SU-DHL-6 (cell line): ENCODE measurements at regions not wholly inside any gene's neighbourhood (a gene's known extent, or its start where the extent isn't known, plus 50 kb on each side); places are given as distances from the start of the nearest gene placed in this dataset.

Source experiments
- EZH2phosphoT487 ChIP-seq: fragments of 200-600 bp; sonication (generic), shearing (Covaris generic); conservative IDR thresholded peaks from 2 replicates; pipeline ENCODE4 v1.6.1; 2018; ENCODE audit warnings: mild to moderate bottlenecking, antibody characterized with exemption, low read length, moderate library complexity, mixed read lengths
- TF ChIP-seq, protein P1 (sequence below): fragments of 200-600 bp; sonication (generic); IDR thresholded peaks from one replicate; pipeline ENCODE4 v1.5.1; 2017; ENCODE audit warnings: antibody characterized with exemption, mild to moderate bottlenecking, low read length, moderate library complexity; ENCODE audit not compliant: insufficient read depth, poor library complexity, severe bottlenecking

DNA sequence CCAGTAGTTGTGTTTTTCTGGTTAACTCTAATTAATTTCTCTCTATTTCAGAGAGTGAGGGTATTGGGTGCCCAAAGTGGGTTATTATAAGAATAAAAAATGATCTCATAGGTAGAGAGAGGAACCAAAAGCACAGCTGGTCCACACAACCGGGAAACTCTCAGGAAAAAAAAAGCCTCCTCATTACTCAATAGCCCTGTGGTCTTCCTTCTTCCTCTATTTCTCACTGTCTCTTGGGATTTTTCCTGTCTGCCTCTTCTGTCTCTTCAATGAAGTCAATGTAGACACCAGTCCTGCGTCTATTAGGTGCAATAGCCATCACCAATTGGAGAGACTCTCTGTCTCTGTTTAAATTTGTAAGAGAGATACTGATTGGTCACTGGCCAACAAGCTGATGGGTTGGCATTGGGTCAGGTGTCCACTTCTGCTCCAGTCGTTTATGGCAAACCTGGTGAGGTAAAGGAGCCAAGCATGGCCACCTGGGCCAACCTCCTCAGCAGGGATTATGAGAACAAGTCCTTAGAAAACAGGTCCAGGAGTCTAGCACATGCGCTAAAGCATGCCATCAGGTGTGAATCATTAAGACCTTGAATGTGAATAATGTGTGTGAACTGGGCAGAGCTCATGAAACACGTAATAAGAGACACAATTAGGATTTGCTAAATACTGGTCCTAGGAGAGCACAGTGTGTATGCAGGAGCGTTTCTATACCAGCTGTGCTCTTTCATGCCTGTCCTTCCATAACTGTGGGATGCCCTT, 443.0 kb upstream of the RUNX1 start:
- TF ChIP-seq, protein P1, sequence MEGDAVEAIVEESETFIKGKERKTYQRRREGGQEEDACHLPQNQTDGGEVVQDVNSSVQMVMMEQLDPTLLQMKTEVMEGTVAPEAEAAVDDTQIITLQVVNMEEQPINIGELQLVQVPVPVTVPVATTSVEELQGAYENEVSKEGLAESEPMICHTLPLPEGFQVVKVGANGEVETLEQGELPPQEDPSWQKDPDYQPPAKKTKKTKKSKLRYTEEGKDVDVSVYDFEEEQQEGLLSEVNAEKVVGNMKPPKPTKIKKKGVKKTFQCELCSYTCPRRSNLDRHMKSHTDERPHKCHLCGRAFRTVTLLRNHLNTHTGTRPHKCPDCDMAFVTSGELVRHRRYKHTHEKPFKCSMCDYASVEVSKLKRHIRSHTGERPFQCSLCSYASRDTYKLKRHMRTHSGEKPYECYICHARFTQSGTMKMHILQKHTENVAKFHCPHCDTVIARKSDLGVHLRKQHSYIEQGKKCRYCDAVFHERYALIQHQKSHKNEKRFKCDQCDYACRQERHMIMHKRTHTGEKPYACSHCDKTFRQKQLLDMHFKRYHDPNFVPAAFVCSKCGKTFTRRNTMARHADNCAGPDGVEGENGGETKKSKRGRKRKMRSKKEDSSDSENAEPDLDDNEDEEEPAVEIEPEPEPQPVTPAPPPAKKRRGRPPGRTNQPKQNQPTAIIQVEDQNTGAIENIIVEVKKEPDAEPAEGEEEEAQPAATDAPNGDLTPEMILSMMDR: no peak
- no peak for TF ChIP-seq EZH2phosphoT487
